Pancreas (tissue), 10 donors: ENCODE measurements at regions not wholly inside any gene's neighbourhood (a gene's known extent, or its start where the extent isn't known, plus 50 kb on each side); places are given as distances from the start of the nearest gene placed in this dataset.

ENCODE experiments used
- ATAC-seq, 4 donors: fragments of 200-7000 bp; cut with Tn5 transposase; one replicate each; pipeline versions ENCODE4 v1.8.0 to v1.9.1; 2020; ENCODE audit warnings: mild to moderate bottlenecking in 4 of 4, moderate library complexity in 4 of 4
- DNase-seq, 6 donors: peaks; one replicate each; pipeline ENCODE4 v3.0.0-alpha.2; 2020
- FAIRE-seq: peaks from 2 replicates; lab custom pipeline; 2012; peaks lifted over from hg19 to GRCh38; lab: Jason Lieb, UNC
- H3K27ac ChIP-seq, 4 donors: fragments of 200-600 bp; sonication (generic); 1 replicate in 3 of 4; 2 replicates in 1 of 4; pipeline versions ENCODE4 v1.5.0 to v1.8.0; 2020
- H3K27me3 ChIP-seq, 4 donors: fragments of 200-600 bp; one replicate each; pipeline ENCODE4 v1.8.0; 2021
- H3K36me3 ChIP-seq, 3 donors: fragments of 200-600 bp; sonication (generic) in 1 of 3; one replicate each; pipeline versions ENCODE4 v1.5.0 to v1.8.0; 2020 to 2021
- H3K4me1 ChIP-seq, 3 donors: fragments of 200-600 bp; one replicate each; pipeline ENCODE4 v1.8.0; 2021
- H3K4me3 ChIP-seq, 4 donors: fragments of 200-600 bp; sonication (generic) in 2 of 4; one replicate each; pipeline versions ENCODE4 v1.5.0 to v1.8.0; 2020 to 2021
- H3K9me3 ChIP-seq, 4 donors: fragments of 200-600 bp; one replicate each; pipeline ENCODE4 v1.8.0; 2021
- CTCF ChIP-seq, 4 donors: fragments of 200-600 bp; sonication (generic) in 3 of 4; IDR thresholded peaks; one replicate each; pipeline versions ENCODE4 v1.5.0 to v1.8.0; 2021; ENCODE audit warnings: antibody characterized with exemption in 4 of 4
- WGBS, 2 donors: extraction: QIAGEN DNeasy Blood & Tissue Kit; methylation state at CpG; one replicate each; pipeline ENCODE4 v1.1.7; 2013; 5-methylcytosine and 5-hydroxymethylcytosine counted together
- intact Hi-C, 3 donors: fragments of 100-400 bp; cut with DNase I; formaldehyde crosslinking; loops; one replicate each; pipeline versions ENCODE4 v1.11.1 to v1.14.2; 2022
- donor health status: healthy with polysubstance abuse.
- donor health status: DM: no; HTN: no; CAD: no; lungs with moderate emphysema.
- donor health status: DM: no; HTN: no; CAD: no.
- donor health status: control.
- donor health status: control.
- donor health status: Bipolar disorder and iron deficiency.
- donor health status: DM: yes; HTN: yes; CAD: no.
- donor health status: DM: no; HTN: no; CAD: no.
- donor health status: DM: no; HTN: no; CAD: no.
- donor health status: DM: yes; HTN: yes; CAD: no.

- TF ChIP-seq CTCF (IDR thresholded peaks at IDR 0.05): no peak
- H3K4me3 ChIP-seq: no peak overlapping the region
- ATAC-seq: no peak
- no peak for FAIRE-seq
- WGBS, 2 donors: 39 to 60% methylated on average over 1 of the region's 1 CpG
- intact Hi-C loops: no loop called here
- no peaks in the 10 kb centered on the region for H3K9me3 ChIP-seq
- no peaks in the 10 kb centered on the region for H3K27me3 ChIP-seq
- no peak for DNase-seq
- no peaks in the 10 kb centered on the region for H3K36me3 ChIP-seq
- H3K27ac ChIP-seq: no peak overlapping the region
- no peaks in the 10 kb centered on the region for H3K4me1 ChIP-seq
These were observed 592.5 kb upstream of the NOVA1 start for GRCh38 chr14:27190296-27190695.

- Histone ChIP-seq H3K27ac (no peak overlapping the region), H3K4me1 (no peaks in the 10 kb centered on the region), H3K9me3 (no peaks in the 10 kb centered on the region), H3K4me3 (no peak overlapping the region), H3K36me3 (no peaks in the 10 kb centered on the region), H3K27me3 (no peaks in the 10 kb centered on the region)
- intact Hi-C loops: no loop called here
- ATAC-seq: no peak
- FAIRE-seq: no peak
- 28 to 37% methylated on average over 2 of the region's 2 CpGs for WGBS, 2 donors
- DNase-seq: no peak
- no peak for TF ChIP-seq CTCF (IDR thresholded peaks at IDR 0.05)
These were observed 601.4 kb upstream of the NOVA1 start for GRCh38 chr14:27199272-27199671.

- no peak overlapping the region for H3K4me3 ChIP-seq
- no peaks in the 10 kb centered on the region for H3K36me3 ChIP-seq
- no peak overlapping the region for H3K27ac ChIP-seq
- intact Hi-C loops: no loop called here
- no peak for TF ChIP-seq CTCF (IDR thresholded peaks at IDR 0.05)
- ATAC-seq (no peak), DNase-seq (no peak), FAIRE-seq (no peak)
- no peaks in the 10 kb centered on the region for H3K27me3 ChIP-seq
- H3K9me3 ChIP-seq: no peaks in the 10 kb centered on the region
- 69 to 82% methylated on average over 1 of the region's 1 CpG for WGBS, 2 donors
- no peaks in the 10 kb centered on the region for H3K4me1 ChIP-seq
These were observed 607.2 kb upstream of the NOVA1 start for GRCh38 chr14:27205036-27205435.

- no peak for ATAC-seq
- no peak for TF ChIP-seq CTCF (IDR thresholded peaks at IDR 0.05)
- no peaks in the 10 kb centered on the region for H3K4me1 ChIP-seq
- H3K27me3 ChIP-seq: no peaks in the 10 kb centered on the region
- no peak for FAIRE-seq
- DNase-seq: no peak
- no peak overlapping the region for H3K4me3 ChIP-seq
- no peaks in the 10 kb centered on the region for H3K36me3 ChIP-seq
- no peak overlapping the region for H3K27ac ChIP-seq
- H3K9me3 ChIP-seq: no peaks in the 10 kb centered on the region
- intact Hi-C loops: no loop called here
These were observed 613.9 kb upstream of the NOVA1 start for GRCh38 chr14:27211741-27212140.

GRCh38 chr14:27222671-27223070 is 624.8 kb upstream of the NOVA1 start:
- DNase-seq: no peak
- WGBS, 2 donors: 58 to 76% methylated on average over 2 of the region's 2 CpGs
- no peaks in the 10 kb centered on the region for H3K27me3 ChIP-seq
- H3K36me3 ChIP-seq: no peaks in the 10 kb centered on the region
- no peak for ATAC-seq
- H3K27ac ChIP-seq: no peak overlapping the region
- H3K4me3 ChIP-seq: no peak overlapping the region
- no peak for TF ChIP-seq CTCF (IDR thresholded peaks at IDR 0.05)
- H3K9me3 ChIP-seq: no peaks in the 10 kb centered on the region
- no peaks in the 10 kb centered on the region for H3K4me1 ChIP-seq
- intact Hi-C loops: no loop called here
- no peak for FAIRE-seq
